WTC11 (cell line): ENCODE measurements at regions not wholly inside any gene's neighbourhood (a gene's known extent, or its start where the extent isn't known, plus 50 kb on each side); places are given as distances from the start of the nearest gene placed in this dataset.

ENCODE experiments used
- ATAC-seq: fragments of 200-7000 bp; cut with Tn5 transposase; 2 replicates; pipeline ENCODE4 v1.10.0; 2021; ENCODE audit warnings: mild to moderate bottlenecking, moderate library complexity
- CTCF ChIA-PET: fragments of 300-600 bp; sonication (Branson Sonifier 250); formaldehyde crosslinking; loops from one replicate; lab custom pipeline; 2021; ENCODE audit warnings: antibody characterized with exemption; lab: Charles Lee
- POLR2A ChIA-PET: fragments of 350-600 bp; sonication (Branson Sonifier 250); formaldehyde crosslinking; loops from one replicate; lab custom pipeline; 2021; ENCODE audit warnings: antibody characterized with exemption; lab: Charles Lee
- DNase-seq: peaks from one replicate; pipeline ENCODE4 v3.0.0; 2021; ENCODE audit warnings: low spot score
- H3K27ac Mint-ChIP-seq: 2 replicates; pipeline ENCODE4 v1.8.0; 2021; ENCODE audit warnings: mixed read lengths
- H3K27me3 Mint-ChIP-seq: 2 replicates; pipeline ENCODE4 v1.8.0; 2021; ENCODE audit warnings: low read depth, mild to moderate bottlenecking, moderate library complexity, mixed read lengths
- H3K36me3 Mint-ChIP-seq: 2 replicates; pipeline ENCODE4 v1.8.0; 2021; ENCODE audit warnings: mixed read lengths
- H3K4me1 Mint-ChIP-seq: 2 replicates; pipeline ENCODE4 v1.8.0; 2022; ENCODE audit warnings: mixed read lengths
- H3K4me3 Mint-ChIP-seq: 2 replicates; pipeline ENCODE4 v1.8.0; 2021; ENCODE audit warnings: mild to moderate bottlenecking, moderate library complexity, mixed read lengths
- H3K9me3 Mint-ChIP-seq: 2 replicates; pipeline ENCODE4 v1.8.0; 2021; ENCODE audit warnings: mixed read lengths
- ATF6 ChIP-seq: sonication (generic); formaldehyde crosslinking; IDR thresholded peaks from 2 replicates; pipeline ENCODE4 v1.8.1; 2023; ENCODE audit warnings: mild to moderate bottlenecking, missing genetic modification reagents
- E2F1 ChIP-seq: sonication (generic); formaldehyde crosslinking; IDR thresholded peaks from 2 replicates; pipeline ENCODE4 v1.8.0; 2022; ENCODE audit warnings: mild to moderate bottlenecking, missing genetic modification reagents
- EMX1 ChIP-seq: fragments of 250-450 bp; sonication (Bioruptor Pico); IDR thresholded peaks from 2 replicates; pipeline ENCODE4 v1.8.0; 2021; ENCODE audit warnings: mild to moderate bottlenecking
- FOXP1 ChIP-seq: sonication (generic); formaldehyde crosslinking; IDR thresholded peaks from 2 replicates; pipeline ENCODE4 v1.8.0; 2022; ENCODE audit warnings: missing genetic modification reagents, mild to moderate bottlenecking, moderate library complexity, borderline replicate concordance
- NFATC4 ChIP-seq: fragments of 250-450 bp; sonication (Bioruptor Pico); IDR thresholded peaks from 2 replicates; pipeline ENCODE4 v1.9.0; 2021; ENCODE audit warnings: mild to moderate bottlenecking
- NFE2L1 ChIP-seq: sonication (generic); formaldehyde crosslinking; IDR thresholded peaks from 2 replicates; pipeline ENCODE4 v1.8.1; 2023; ENCODE audit warnings: missing genetic modification reagents
- TCF7 ChIP-seq: sonication (generic); formaldehyde crosslinking; IDR thresholded peaks from 2 replicates; pipeline ENCODE4 v1.8.0; 2022; ENCODE audit warnings: mild to moderate bottlenecking, low read depth, missing genetic modification reagents, moderate library complexity
- ZNF416 ChIP-seq: fragments of 250-450 bp; sonication (Bioruptor Pico); IDR thresholded peaks from 2 replicates; pipeline ENCODE4 v1.9.0; 2021; ENCODE audit warnings: mild to moderate bottlenecking, inconsistent platforms
- ZNF423 ChIP-seq: fragments of 250-450 bp; sonication (Bioruptor Pico); IDR thresholded peaks from 2 replicates; pipeline ENCODE4 v2.1.2; 2022; ENCODE audit warnings: mild to moderate bottlenecking, moderate library complexity
- TF ChIP-seq, protein P1 (sequence below): fragments of 200-600 bp; IDR thresholded peaks from 2 replicates; pipeline ENCODE4 v1.8.0; 2022; ENCODE audit warnings: antibody characterized with exemption
- TF ChIP-seq, protein P2 (sequence below): sonication (generic); formaldehyde crosslinking; IDR thresholded peaks from 2 replicates; pipeline ENCODE4 v1.8.0; 2023; ENCODE audit warnings: missing genetic modification reagents
- TF ChIP-seq, protein P3 (sequence below): fragments of 250-450 bp; sonication (Bioruptor Pico); IDR thresholded peaks from 2 replicates; pipeline ENCODE4 v1.9.0; 2021; ENCODE audit warnings: mild to moderate bottlenecking, borderline replicate concordance
- TF ChIP-seq, protein P4 (sequence below): sonication (generic); formaldehyde crosslinking; IDR thresholded peaks from 2 replicates; pipeline ENCODE4 v1.8.1; 2022; ENCODE audit warnings: missing genetic modification reagents, borderline replicate concordance

- TF ChIP-seq ZNF416 (CRISPR knock-in tag), result no peak
- TF ChIP-seq ATF6 (CRISPR knock-in tag), result no peak
- no peak for TF ChIP-seq NFATC4 (CRISPR knock-in tag)
- TF ChIP-seq E2F1 (CRISPR knock-in tag), result no peak
Measured at GRCh38 chr3:127097481-127097880, 95.5 kb upstream of the PRR23E start (continued).

DNA sequence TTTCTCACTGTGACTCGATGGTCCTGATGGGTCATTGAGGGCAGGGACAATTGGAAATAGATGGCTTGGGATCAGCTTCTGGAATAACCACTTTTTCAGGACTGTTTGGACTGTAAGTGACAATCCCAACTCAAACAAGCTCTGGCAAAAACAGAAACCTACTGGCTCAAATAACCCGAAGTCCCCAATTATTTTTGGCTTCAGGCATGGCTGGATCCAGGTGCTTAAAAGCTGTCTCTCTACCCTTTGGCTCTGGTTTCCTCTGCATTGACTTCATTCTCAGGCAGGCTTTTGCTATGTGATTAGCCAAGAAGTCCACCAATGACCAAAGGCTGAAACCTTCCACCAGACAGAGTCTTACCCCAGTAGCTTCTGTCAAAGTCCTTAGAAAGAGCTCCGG lies 92.9 kb upstream of the PRR23E start:
- ChIA-PET POLR2A (no interaction called here), CTCF (no interaction called here)
- H3K27me3 Mint-ChIP-seq, result no peaks in the 10 kb centered on the region

GRCh38 chr3:127100459-127101410 lies 92.2 kb upstream of the PRR23E start:
- Mint-ChIP-seq H3K4me3 (no peak overlapping the region), H3K27ac (no peak overlapping the region), H3K27me3 (no peaks in the 10 kb centered on the region), H3K9me3 (peaks cover 5% of the 10 kb centered on the region; the same call in 1 of the 2 replicates), H3K36me3 (no peaks in the 10 kb centered on the region), H3K4me1 (no peaks in the 10 kb centered on the region)
- DNase-seq (no peak), ATAC-seq (no peak)
- ChIA-PET CTCF (no interaction called here), POLR2A (no interaction called here)
- no peak for TF ChIP-seq NFATC4 (CRISPR knock-in tag)
- no peak for TF ChIP-seq ZNF423 (CRISPR knock-in tag)
- TF ChIP-seq, protein P1, sequence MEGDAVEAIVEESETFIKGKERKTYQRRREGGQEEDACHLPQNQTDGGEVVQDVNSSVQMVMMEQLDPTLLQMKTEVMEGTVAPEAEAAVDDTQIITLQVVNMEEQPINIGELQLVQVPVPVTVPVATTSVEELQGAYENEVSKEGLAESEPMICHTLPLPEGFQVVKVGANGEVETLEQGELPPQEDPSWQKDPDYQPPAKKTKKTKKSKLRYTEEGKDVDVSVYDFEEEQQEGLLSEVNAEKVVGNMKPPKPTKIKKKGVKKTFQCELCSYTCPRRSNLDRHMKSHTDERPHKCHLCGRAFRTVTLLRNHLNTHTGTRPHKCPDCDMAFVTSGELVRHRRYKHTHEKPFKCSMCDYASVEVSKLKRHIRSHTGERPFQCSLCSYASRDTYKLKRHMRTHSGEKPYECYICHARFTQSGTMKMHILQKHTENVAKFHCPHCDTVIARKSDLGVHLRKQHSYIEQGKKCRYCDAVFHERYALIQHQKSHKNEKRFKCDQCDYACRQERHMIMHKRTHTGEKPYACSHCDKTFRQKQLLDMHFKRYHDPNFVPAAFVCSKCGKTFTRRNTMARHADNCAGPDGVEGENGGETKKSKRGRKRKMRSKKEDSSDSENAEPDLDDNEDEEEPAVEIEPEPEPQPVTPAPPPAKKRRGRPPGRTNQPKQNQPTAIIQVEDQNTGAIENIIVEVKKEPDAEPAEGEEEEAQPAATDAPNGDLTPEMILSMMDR, result no peak
- TF ChIP-seq, protein P2, sequence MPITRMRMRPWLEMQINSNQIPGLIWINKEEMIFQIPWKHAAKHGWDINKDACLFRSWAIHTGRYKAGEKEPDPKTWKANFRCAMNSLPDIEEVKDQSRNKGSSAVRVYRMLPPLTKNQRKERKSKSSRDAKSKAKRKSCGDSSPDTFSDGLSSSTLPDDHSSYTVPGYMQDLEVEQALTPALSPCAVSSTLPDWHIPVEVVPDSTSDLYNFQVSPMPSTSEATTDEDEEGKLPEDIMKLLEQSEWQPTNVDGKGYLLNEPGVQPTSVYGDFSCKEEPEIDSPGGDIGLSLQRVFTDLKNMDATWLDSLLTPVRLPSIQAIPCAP (CRISPR knock-in tag), result no peak
- no peak for TF ChIP-seq E2F1 (CRISPR knock-in tag)
- no peak for TF ChIP-seq ZNF416 (CRISPR knock-in tag)
- TF ChIP-seq EMX1 (CRISPR knock-in tag), result no peak
- TF ChIP-seq, protein P3, sequence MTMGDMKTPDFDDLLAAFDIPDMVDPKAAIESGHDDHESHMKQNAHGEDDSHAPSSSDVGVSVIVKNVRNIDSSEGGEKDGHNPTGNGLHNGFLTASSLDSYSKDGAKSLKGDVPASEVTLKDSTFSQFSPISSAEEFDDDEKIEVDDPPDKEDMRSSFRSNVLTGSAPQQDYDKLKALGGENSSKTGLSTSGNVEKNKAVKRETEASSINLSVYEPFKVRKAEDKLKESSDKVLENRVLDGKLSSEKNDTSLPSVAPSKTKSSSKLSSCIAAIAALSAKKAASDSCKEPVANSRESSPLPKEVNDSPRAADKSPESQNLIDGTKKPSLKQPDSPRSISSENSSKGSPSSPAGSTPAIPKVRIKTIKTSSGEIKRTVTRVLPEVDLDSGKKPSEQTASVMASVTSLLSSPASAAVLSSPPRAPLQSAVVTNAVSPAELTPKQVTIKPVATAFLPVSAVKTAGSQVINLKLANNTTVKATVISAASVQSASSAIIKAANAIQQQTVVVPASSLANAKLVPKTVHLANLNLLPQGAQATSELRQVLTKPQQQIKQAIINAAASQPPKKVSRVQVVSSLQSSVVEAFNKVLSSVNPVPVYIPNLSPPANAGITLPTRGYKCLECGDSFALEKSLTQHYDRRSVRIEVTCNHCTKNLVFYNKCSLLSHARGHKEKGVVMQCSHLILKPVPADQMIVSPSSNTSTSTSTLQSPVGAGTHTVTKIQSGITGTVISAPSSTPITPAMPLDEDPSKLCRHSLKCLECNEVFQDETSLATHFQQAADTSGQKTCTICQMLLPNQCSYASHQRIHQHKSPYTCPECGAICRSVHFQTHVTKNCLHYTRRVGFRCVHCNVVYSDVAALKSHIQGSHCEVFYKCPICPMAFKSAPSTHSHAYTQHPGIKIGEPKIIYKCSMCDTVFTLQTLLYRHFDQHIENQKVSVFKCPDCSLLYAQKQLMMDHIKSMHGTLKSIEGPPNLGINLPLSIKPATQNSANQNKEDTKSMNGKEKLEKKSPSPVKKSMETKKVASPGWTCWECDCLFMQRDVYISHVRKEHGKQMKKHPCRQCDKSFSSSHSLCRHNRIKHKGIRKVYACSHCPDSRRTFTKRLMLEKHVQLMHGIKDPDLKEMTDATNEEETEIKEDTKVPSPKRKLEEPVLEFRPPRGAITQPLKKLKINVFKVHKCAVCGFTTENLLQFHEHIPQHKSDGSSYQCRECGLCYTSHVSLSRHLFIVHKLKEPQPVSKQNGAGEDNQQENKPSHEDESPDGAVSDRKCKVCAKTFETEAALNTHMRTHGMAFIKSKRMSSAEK (CRISPR knock-in tag), result no peak

More for the DNA sequence above, 92.9 kb upstream of the PRR23E start:
- peaks cover 12% of the 10 kb centered on the region for H3K9me3 Mint-ChIP-seq
- no peak for DNase-seq
- no peak overlapping the region for H3K27ac Mint-ChIP-seq
- H3K4me1 Mint-ChIP-seq, result no peaks in the 10 kb centered on the region
- TF ChIP-seq FOXP1 (CRISPR knock-in tag) (no peak), TCF7 (CRISPR knock-in tag) (no peak), ATF6 (CRISPR knock-in tag) (no peak), NFE2L1 (CRISPR knock-in tag) (no peak)
- TF ChIP-seq, protein P4, sequence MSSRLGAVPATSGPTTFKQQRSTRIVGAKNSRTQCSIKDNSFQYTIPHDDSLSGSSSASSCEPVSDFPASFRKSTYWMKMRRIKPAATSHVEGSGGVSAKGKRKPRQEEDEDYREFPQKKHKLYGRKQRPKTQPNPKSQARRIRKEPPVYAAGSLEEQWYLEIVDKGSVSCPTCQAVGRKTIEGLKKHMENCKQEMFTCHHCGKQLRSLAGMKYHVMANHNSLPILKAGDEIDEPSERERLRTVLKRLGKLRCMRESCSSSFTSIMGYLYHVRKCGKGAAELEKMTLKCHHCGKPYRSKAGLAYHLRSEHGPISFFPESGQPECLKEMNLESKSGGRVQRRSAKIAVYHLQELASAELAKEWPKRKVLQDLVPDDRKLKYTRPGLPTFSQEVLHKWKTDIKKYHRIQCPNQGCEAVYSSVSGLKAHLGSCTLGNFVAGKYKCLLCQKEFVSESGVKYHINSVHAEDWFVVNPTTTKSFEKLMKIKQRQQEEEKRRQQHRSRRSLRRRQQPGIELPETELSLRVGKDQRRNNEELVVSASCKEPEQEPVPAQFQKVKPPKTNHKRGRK (CRISPR knock-in tag), result no peak
- TF ChIP-seq, all 79 proteins: peak for 0
- peaks cover 7% of the 10 kb centered on the region for H3K36me3 Mint-ChIP-seq
- no peak for ATAC-seq
- H3K4me3 Mint-ChIP-seq, result no peak overlapping the region
